Testis (tissue), 2 donors: ENCODE measurements at regions not wholly inside any gene's neighbourhood (a gene's known extent, or its start where the extent isn't known, plus 50 kb on each side); places are given as distances from the start of the nearest gene placed in this dataset.

ENCODE experiments used
- POLR2A ChIP-seq: fragments of 450-650 bp; IDR thresholded peaks from one replicate; pipeline ENCODE4 v1.6.1; 2017; ENCODE audit warnings: antibody characterized with exemption, mild to moderate bottlenecking, moderate library complexity
- TF ChIP-seq, protein P1 (sequence below), 3 experiments: fragments of 450-650 bp in 2 of 3; fragments of 200-600 bp in 1 of 3; sonication (generic) in 1 of 3; IDR thresholded peaks; one replicate each; pipeline ENCODE4 v1.5.1; 2016 to 2019; ENCODE audit warnings: antibody characterized with exemption in 3 of 3, mild to moderate bottlenecking in 2 of 3, moderate library complexity in 1 of 3

GRCh38 chr2:118524911-118525310 is 322.5 kb downstream of the EN1 start:
- TF ChIP-seq, protein P1, sequence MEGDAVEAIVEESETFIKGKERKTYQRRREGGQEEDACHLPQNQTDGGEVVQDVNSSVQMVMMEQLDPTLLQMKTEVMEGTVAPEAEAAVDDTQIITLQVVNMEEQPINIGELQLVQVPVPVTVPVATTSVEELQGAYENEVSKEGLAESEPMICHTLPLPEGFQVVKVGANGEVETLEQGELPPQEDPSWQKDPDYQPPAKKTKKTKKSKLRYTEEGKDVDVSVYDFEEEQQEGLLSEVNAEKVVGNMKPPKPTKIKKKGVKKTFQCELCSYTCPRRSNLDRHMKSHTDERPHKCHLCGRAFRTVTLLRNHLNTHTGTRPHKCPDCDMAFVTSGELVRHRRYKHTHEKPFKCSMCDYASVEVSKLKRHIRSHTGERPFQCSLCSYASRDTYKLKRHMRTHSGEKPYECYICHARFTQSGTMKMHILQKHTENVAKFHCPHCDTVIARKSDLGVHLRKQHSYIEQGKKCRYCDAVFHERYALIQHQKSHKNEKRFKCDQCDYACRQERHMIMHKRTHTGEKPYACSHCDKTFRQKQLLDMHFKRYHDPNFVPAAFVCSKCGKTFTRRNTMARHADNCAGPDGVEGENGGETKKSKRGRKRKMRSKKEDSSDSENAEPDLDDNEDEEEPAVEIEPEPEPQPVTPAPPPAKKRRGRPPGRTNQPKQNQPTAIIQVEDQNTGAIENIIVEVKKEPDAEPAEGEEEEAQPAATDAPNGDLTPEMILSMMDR (IDR thresholded peaks at IDR 0.05) = no peak
- no peak for TF ChIP-seq POLR2A
